GM19324 (cell line): ENCODE measurements at regions not wholly inside any gene's neighbourhood (a gene's known extent, or its start where the extent isn't known, plus 50 kb on each side); places are given as distances from the start of the nearest gene placed in this dataset.

ENCODE experiments used
- ATAC-seq: cut with Tn5 transposase; IDR thresholded peaks from one replicate; pipeline ENCODE4 v1.9.1; 2021; ENCODE audit warnings: mild to moderate bottlenecking, moderate library complexity; ENCODE audit not compliant: unreplicated experiment, low FRiP score

GRCh38 chr1:38135625-38136414, 89.2 kb upstream of the POU3F1 start:
- no peak for ATAC-seq

- ATAC-seq: no peak
Measured at GRCh38 chr1:38134294-38134755, 87.7 kb upstream of the POU3F1 start.

GRCh38 chr1:38133756-38134155, 87.2 kb upstream of the POU3F1 start:
- no peak for ATAC-seq

DNA sequence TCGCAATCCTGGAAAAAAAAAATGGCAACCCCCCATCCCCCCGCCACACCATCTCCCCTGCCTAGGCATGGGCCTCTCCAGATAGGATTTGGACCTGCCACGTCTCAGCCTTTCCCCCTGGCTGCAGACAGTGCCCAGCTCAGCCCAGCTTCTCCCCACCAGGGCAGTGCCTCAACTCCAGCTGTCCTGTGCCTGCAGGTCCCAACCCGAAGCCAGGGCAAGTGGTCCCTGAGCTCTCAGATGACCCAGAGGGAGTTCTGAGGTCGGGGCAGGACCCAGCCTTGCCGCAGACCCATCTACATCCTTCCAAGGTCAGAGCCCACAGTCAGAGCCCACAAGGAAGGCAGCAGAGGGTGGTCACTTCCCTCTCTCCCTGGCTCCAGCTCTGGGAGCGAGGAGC, 86.7 kb upstream of the POU3F1 start:
- no peak for ATAC-seq

- no peak for ATAC-seq
Measured at GRCh38 chr1:38132681-38133080, 86.1 kb upstream of the POU3F1 start.

- no peak for ATAC-seq
Measured at GRCh38 chr1:38131024-38131585, 84.5 kb upstream of the POU3F1 start.

GRCh38 chr1:38129971-38130370, 83.4 kb upstream of the POU3F1 start:
- no peak for ATAC-seq

- no peak for ATAC-seq
Measured at GRCh38 chr1:38129473-38129872, 82.9 kb upstream of the POU3F1 start.

- no peak for ATAC-seq
Measured at GRCh38 chr1:38128926-38129453, 82.4 kb upstream of the POU3F1 start.

GRCh38 chr1:38128511-38128910, 81.9 kb upstream of the POU3F1 start:
- no peak for ATAC-seq

DNA sequence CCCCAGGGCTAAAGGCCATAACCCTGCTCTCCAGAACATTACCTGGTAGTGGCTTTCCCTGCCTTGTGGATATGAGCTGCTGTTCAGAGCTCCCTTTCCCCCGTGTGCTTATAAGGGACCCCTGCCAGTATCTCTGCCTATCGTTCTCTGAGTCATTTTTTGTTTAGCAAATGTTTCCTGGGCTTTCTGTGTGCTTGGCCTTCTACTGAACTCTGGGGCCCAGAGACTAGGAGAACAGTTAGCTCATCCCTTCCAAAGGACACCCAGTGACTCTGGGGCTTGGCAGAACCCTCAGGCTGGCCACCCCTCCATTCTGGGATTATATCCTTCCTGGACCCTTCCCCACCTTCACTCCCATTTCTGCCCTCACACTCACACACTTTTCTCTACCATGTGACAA, 80.8 kb upstream of the POU3F1 start:
- no peak for ATAC-seq

DNA sequence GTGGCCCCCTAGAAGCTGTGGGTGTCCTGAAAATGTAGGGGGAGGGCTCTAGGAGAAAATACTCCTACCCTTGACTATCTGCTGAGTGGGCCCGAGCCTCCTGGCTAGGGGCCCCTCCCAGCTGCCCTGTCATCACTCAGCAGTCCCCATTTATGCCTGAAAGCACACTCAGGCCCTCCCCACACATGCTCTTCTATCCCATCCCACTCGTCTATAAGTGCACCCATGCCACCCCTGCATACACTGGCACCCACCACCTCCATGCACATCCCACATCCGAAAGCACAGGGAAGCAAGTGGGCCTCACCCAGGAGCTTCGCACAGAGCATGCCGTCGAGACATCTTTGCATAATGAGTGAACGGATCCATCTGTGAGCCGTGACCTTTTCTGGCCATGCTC, 80.4 kb upstream of the POU3F1 start:
- no peak for ATAC-seq

GRCh38 chr1:38125837-38126520, 79.4 kb upstream of the POU3F1 start:
- ATAC-seq: no peak

GRCh38 chr1:38125016-38125415, 78.4 kb upstream of the POU3F1 start:
- no peak for ATAC-seq

DNA sequence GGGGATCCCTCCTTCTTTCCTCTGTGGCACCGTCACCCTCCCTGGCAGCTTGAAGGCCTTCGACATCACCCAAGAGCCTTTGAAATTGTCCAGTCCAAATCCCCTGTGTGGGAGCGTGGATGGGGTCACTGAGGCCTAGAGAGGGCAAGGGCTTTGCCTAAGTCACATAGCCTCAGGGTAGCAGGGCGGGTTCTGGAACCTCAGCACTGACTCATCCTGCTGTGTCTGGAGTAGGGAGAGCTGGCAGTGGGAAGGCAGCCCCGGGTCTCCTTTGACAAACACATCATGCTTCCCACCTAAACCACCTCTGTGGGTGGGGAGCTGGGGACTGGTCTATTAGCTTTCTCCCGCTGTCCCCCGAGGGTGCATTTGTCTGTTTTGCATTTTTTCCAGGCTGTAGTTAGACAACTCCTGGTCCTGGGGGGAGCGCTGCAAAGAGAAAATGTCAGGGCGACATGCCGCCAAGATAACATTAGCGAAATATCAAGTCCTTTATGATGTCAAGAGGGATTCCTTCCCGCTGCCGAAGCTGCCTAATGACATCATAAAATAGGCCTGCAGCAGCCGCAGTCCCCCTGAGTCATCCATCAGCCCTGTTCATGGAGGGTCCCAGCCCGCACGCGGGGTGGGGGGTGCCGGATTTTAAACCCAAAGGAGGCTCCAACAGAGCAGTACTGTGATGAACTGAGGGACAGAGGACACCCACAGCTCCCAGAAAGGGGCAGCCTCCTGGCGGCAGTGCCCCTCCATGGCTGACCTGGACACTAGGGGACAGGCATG, 77.0 kb upstream of the POU3F1 start:
- ATAC-seq: no peak

GRCh38 chr1:38121231-38121680, 74.7 kb upstream of the POU3F1 start:
- ATAC-seq: no peak

DNA sequence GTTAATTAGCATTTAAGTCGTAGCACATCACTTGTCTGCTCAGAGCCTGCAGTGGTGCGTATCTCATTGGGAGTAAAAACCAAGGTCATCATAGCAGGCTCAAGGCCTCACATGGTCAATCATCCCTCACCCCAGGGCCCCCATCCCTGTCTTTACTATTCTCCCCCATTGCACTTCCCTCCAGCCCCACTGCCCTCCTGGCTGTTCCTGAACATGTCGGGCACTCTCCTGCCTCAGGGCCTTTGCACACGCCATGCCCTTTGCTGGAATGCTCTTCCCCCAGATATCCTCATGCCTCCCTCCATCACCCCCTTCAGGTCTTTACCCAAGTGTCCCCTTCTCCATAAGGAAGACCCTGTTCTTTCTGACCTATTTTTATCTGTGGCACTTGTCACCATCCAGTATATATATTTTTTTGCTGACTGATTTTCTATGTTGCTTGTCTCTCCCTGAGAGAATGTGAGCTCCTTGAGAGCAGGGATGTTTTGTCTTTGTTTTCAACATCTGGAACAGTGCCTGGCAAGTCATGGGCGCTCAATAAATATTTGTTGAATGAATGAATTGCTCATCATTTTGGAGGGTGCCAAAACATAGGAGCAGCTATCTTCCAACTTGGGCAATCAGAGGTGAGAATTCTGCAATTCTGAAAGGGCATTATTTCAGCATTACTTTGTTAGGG, 74.1 kb upstream of the POU3F1 start:
- no peak for ATAC-seq

GRCh38 chr1:38118976-38119375, 72.4 kb upstream of the POU3F1 start:
- no peak for ATAC-seq

DNA sequence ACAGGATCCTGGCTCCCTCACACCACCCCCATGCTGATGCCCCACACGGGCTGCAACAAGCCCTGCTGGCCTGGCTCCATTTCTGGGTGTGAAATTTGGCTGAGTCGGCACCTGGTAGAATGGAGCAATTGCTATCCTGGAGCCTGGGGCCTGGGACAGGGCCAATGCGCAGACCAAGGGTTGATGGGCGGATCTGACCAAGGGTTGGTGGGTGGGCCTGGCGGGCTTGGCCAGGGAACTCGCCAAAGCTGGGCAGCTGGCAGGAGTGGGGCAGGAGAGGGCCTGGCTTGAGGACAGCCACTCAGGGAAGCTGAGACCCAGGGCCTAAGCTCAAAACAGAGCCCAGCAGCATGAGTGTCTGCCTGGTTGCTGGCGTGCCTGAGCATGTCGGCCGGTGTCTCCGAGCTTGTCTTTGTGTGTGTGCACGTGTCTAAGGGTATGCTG, 70.9 kb upstream of the POU3F1 start:
- no peak for ATAC-seq

- ATAC-seq: no peak
Measured at GRCh38 chr1:38115682-38116202, 69.1 kb upstream of the POU3F1 start.
